GM23338 (cell line): ENCODE measurements at regions not wholly inside any gene's neighbourhood (a gene's known extent, or its start where the extent isn't known, plus 50 kb on each side); places are given as distances from the start of the nearest gene placed in this dataset.

ENCODE experiments used
- ATAC-seq: fragments of 200-7000 bp; cut with Tn5 transposase; 3 replicates; pipeline ENCODE4 v1.9.1; 2020
- DNase-seq: peaks from one replicate; pipeline ENCODE4 v3.0.0-alpha.2; 2015; ENCODE audit warnings: low spot score
- H2AFZ ChIP-seq: fragments of 200-600 bp; sonication (generic); 2 replicates; pipeline ENCODE4 v1.8.0; 2016; ENCODE audit warnings: antibody characterized with exemption, mild to moderate bottlenecking, moderate library complexity
- H3F3A ChIP-seq: fragments of 200-600 bp; sonication (generic); replicated peaks from 2 replicates; pipeline ENCODE4 v1.8.0; 2017; ENCODE audit warnings: antibody characterized with exemption, mixed run types, low read depth
- H3K27ac ChIP-seq: fragments of 200-600 bp; sonication (generic); 2 replicates; pipeline ENCODE4 v1.6.1; 2016; ENCODE audit warnings: low read depth
- H3K27me3 ChIP-seq: fragments of 200-600 bp; sonication (generic); 2 replicates; pipeline ENCODE4 v1.8.0; 2016; ENCODE audit warnings: mild to moderate bottlenecking, mixed run types, moderate library complexity; ENCODE audit not compliant: insufficient read depth
- H3K36me3 ChIP-seq: fragments of 200-600 bp; sonication (generic); 2 replicates; pipeline ENCODE4 v1.8.0; 2016; ENCODE audit warnings: mild to moderate bottlenecking; ENCODE audit not compliant: insufficient read depth
- H3K4me1 ChIP-seq: fragments of 200-600 bp; sonication (generic); 2 replicates; pipeline ENCODE4 v1.8.0; 2016; ENCODE audit warnings: mild to moderate bottlenecking, moderate library complexity; ENCODE audit not compliant: insufficient read depth
- H3K4me2 ChIP-seq: fragments of 200-600 bp; sonication (generic); 2 replicates; pipeline ENCODE4 v1.7.1; 2017; ENCODE audit warnings: mixed run types
- H3K4me3 ChIP-seq: fragments of 200-600 bp; sonication (generic); 2 replicates; pipeline ENCODE4 v1.6.1; 2016; ENCODE audit warnings: mixed run types
- H3K79me2 ChIP-seq: fragments of 200-600 bp; sonication (generic); replicated peaks from 2 replicates; pipeline ENCODE4 v1.8.0; 2017; ENCODE audit warnings: mild to moderate bottlenecking; ENCODE audit not compliant: insufficient read depth
- H3K9me2 ChIP-seq: fragments of 200-600 bp; sonication (generic); 2 replicates; pipeline ENCODE4 v1.8.0; 2017; ENCODE audit not compliant: insufficient read depth
- H4K20me1 ChIP-seq: fragments of 200-600 bp; sonication (generic); replicated peaks from 2 replicates; pipeline ENCODE4 v1.8.0; 2017; ENCODE audit warnings: mild to moderate bottlenecking; ENCODE audit not compliant: insufficient read depth
- H3K27ac Mint-ChIP-seq: 2 replicates; pipeline ENCODE4 v1.8.0; 2020; ENCODE audit warnings: inconsistent platforms, mild to moderate bottlenecking, moderate library complexity, mixed read lengths
- H3K27me3 Mint-ChIP-seq: 3 replicates; pipeline ENCODE4 v1.8.0; 2022; ENCODE audit warnings: low read depth, mild to moderate bottlenecking, moderate library complexity, mixed read lengths, inconsistent platforms; ENCODE audit not compliant: insufficient read depth, poor library complexity
- H3K36me3 Mint-ChIP-seq: 3 replicates; pipeline ENCODE4 v1.8.0; 2021; ENCODE audit warnings: low read depth, mild to moderate bottlenecking, inconsistent platforms, moderate library complexity, mixed read lengths
- H3K4me1 Mint-ChIP-seq: 3 replicates; pipeline ENCODE4 v1.8.0; 2020; ENCODE audit warnings: mild to moderate bottlenecking, inconsistent platforms, mixed read lengths
- H3K4me3 Mint-ChIP-seq: 3 replicates; pipeline ENCODE4 v1.8.0; 2021; ENCODE audit warnings: moderate library complexity, mild to moderate bottlenecking, inconsistent platforms, mixed read lengths
- H3K9me3 Mint-ChIP-seq: 3 replicates; pipeline ENCODE4 v1.8.0; 2020; ENCODE audit warnings: moderate library complexity, mild to moderate bottlenecking, inconsistent platforms, mixed read lengths
- EZH2 ChIP-seq: fragments of 200-600 bp; sonication (generic); IDR thresholded peaks from one replicate; pipeline ENCODE4 v1.8.0; 2017; ENCODE audit warnings: antibody characterized with exemption, mild to moderate bottlenecking, low read depth; ENCODE audit not compliant: unreplicated experiment
- EZH2phosphoT487 ChIP-seq: fragments of 200-600 bp; sonication (generic); IDR thresholded peaks from one replicate; pipeline ENCODE4 v1.8.1; 2018; ENCODE audit warnings: antibody characterized with exemption; ENCODE audit not compliant: unreplicated experiment
- NANOG ChIP-seq: IDR thresholded peaks from 2 replicates; pipeline ENCODE4 v1.6.1; 2016; ENCODE audit warnings: antibody characterized with exemption, borderline replicate concordance
- POLR2AphosphoS5 ChIP-seq: IDR thresholded peaks from 2 replicates; pipeline ENCODE4 v1.6.1; 2016; ENCODE audit warnings: antibody characterized with exemption, low read depth
- ZNF114 ChIP-seq: fragments of 250-450 bp; sonication (Bioruptor Pico); IDR thresholded peaks from 2 replicates; pipeline ENCODE4 v1.5.0; 2020; ENCODE audit warnings: mild to moderate bottlenecking, moderate library complexity
- ZNF331 ChIP-seq: fragments of 250-450 bp; sonication (Bioruptor Pico); IDR thresholded peaks from 2 replicates; pipeline ENCODE4 v1.5.0; 2020; ENCODE audit warnings: low read depth, mild to moderate bottlenecking, moderate library complexity
- TF ChIP-seq, protein P1 (sequence below): fragments of 250-450 bp; sonication (Bioruptor Pico); IDR thresholded peaks from 2 replicates; pipeline ENCODE4 v1.5.0; 2020; ENCODE audit warnings: mild to moderate bottlenecking, moderate library complexity
- TF ChIP-seq, protein P2 (sequence below), 2 experiments: fragments of 200-600 bp in 1 of 2; sonication (generic) in 1 of 2; conservative IDR thresholded peaks; 2 replicates each; pipeline versions ENCODE4 v1.5.1 to v1.6.1; 2016 to 2017; ENCODE audit warnings: antibody characterized with exemption in 2 of 2, low read depth in 2 of 2, mild to moderate bottlenecking in 2 of 2, moderate library complexity in 1 of 2
- TF ChIP-seq, protein P3 (sequence below): IDR thresholded peaks from one replicate; pipeline ENCODE4 v1.6.1; 2018; ENCODE audit warnings: antibody characterized with exemption; ENCODE audit not compliant: unreplicated experiment
- TF ChIP-seq, protein P4 (sequence below): IDR thresholded peaks from 2 replicates; pipeline ENCODE4 v1.6.1; 2016; ENCODE audit warnings: antibody characterized with exemption

DNA sequence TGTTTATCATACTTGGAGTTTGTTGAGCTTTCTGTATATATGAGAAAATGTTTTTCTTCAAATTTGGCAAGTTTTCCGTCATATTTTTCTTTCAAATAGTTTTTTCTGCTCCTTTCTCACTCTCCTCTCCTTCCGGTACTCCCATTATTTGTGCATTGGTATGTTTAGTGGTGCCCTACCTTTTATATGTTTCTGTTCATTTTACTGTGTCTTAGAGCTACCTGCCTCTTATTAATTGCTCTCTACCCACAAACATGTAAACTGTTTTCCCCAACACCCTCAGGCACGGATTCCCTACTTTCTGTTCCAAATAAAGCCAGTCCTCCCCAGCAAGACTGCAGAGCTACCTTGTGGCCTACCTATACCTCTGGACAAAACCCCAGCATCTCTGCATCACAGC is 60.6 kb upstream of the S1PR3 start:
- ATAC-seq = no peak
- peaks cover 8% of the 10 kb centered on the region; the same call in 1 of the 2 replicates for H3K9me2 ChIP-seq
- H2AFZ ChIP-seq = no peak overlapping the region
- no peaks in the 10 kb centered on the region for H3K27me3 ChIP-seq
- no peak for DNase-seq
- no peak overlapping the region for H3K4me2 ChIP-seq
- H3K79me2 ChIP-seq = no peaks in the 10 kb centered on the region
- TF ChIP-seq POLR2AphosphoS5 = no peak
- TF ChIP-seq EZH2 = no peak
- no peak for TF ChIP-seq EZH2phosphoT487
- TF ChIP-seq ZNF331 (CRISPR knock-in tag) = no peak
- TF ChIP-seq, protein P1, sequence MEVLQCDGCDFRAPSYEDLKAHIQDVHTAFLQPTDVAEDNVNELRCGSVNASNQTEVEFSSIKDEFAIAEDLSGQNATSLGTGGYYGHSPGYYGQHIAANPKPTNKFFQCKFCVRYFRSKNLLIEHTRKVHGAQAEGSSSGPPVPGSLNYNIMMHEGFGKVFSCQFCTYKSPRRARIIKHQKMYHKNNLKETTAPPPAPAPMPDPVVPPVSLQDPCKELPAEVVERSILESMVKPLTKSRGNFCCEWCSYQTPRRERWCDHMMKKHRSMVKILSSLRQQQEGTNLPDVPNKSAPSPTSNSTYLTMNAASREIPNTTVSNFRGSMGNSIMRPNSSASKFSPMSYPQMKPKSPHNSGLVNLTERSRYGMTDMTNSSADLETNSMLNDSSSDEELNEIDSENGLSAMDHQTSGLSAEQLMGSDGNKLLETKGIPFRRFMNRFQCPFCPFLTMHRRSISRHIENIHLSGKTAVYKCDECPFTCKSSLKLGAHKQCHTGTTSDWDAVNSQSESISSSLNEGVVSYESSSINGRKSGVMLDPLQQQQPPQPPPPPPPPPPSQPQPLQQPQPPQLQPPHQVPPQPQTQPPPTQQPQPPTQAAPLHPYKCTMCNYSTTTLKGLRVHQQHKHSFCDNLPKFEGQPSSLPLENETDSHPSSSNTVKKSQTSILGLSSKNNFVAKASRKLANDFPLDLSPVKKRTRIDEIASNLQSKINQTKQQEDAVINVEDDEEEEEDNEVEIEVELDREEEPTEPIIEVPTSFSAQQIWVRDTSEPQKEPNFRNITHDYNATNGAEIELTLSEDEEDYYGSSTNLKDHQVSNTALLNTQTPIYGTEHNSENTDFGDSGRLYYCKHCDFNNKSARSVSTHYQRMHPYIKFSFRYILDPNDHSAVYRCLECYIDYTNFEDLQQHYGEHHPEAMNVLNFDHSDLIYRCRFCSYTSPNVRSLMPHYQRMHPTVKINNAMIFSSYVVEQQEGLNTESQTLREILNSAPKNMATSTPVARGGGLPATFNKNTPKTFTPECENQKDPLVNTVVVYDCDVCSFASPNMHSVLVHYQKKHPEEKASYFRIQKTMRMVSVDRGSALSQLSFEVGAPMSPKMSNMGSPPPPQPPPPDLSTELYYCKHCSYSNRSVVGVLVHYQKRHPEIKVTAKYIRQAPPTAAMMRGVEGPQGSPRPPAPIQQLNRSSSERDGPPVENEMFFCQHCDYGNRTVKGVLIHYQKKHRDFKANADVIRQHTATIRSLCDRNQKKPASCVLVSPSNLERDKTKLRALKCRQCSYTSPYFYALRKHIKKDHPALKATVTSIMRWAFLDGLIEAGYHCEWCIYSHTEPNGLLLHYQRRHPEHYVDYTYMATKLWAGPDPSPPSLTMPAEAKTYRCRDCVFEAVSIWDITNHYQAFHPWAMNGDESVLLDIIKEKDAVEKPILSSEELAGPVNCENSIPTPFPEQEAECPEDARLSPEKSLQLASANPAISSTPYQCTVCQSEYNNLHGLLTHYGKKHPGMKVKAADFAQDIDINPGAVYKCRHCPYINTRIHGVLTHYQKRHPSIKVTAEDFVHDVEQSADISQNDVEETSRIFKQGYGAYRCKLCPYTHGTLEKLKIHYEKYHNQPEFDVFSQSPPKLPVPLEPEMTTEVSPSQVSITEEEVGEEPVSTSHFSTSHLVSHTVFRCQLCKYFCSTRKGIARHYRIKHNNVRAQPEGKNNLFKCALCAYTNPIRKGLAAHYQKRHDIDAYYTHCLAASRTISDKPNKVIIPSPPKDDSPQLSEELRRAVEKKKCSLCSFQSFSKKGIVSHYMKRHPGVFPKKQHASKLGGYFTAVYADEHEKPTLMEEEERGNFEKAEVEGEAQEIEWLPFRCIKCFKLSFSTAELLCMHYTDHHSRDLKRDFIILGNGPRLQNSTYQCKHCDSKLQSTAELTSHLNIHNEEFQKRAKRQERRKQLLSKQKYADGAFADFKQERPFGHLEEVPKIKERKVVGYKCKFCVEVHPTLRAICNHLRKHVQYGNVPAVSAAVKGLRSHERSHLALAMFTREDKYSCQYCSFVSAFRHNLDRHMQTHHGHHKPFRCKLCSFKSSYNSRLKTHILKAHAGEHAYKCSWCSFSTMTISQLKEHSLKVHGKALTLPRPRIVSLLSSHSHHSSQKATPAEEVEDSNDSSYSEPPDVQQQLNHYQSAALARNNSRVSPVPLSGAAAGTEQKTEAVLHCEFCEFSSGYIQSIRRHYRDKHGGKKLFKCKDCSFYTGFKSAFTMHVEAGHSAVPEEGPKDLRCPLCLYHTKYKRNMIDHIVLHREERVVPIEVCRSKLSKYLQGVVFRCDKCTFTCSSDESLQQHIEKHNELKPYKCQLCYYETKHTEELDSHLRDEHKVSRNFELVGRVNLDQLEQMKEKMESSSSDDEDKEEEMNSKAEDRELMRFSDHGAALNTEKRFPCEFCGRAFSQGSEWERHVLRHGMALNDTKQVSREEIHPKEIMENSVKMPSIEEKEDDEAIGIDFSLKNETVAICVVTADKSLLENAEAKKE (CRISPR knock-in tag) = no peak
- TF ChIP-seq, protein P2, sequence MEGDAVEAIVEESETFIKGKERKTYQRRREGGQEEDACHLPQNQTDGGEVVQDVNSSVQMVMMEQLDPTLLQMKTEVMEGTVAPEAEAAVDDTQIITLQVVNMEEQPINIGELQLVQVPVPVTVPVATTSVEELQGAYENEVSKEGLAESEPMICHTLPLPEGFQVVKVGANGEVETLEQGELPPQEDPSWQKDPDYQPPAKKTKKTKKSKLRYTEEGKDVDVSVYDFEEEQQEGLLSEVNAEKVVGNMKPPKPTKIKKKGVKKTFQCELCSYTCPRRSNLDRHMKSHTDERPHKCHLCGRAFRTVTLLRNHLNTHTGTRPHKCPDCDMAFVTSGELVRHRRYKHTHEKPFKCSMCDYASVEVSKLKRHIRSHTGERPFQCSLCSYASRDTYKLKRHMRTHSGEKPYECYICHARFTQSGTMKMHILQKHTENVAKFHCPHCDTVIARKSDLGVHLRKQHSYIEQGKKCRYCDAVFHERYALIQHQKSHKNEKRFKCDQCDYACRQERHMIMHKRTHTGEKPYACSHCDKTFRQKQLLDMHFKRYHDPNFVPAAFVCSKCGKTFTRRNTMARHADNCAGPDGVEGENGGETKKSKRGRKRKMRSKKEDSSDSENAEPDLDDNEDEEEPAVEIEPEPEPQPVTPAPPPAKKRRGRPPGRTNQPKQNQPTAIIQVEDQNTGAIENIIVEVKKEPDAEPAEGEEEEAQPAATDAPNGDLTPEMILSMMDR (conservative IDR thresholded peaks at IDR 0.05; ENCODE audit: low read depth in 2 of 2) = no peak
- TF ChIP-seq, protein P3, sequence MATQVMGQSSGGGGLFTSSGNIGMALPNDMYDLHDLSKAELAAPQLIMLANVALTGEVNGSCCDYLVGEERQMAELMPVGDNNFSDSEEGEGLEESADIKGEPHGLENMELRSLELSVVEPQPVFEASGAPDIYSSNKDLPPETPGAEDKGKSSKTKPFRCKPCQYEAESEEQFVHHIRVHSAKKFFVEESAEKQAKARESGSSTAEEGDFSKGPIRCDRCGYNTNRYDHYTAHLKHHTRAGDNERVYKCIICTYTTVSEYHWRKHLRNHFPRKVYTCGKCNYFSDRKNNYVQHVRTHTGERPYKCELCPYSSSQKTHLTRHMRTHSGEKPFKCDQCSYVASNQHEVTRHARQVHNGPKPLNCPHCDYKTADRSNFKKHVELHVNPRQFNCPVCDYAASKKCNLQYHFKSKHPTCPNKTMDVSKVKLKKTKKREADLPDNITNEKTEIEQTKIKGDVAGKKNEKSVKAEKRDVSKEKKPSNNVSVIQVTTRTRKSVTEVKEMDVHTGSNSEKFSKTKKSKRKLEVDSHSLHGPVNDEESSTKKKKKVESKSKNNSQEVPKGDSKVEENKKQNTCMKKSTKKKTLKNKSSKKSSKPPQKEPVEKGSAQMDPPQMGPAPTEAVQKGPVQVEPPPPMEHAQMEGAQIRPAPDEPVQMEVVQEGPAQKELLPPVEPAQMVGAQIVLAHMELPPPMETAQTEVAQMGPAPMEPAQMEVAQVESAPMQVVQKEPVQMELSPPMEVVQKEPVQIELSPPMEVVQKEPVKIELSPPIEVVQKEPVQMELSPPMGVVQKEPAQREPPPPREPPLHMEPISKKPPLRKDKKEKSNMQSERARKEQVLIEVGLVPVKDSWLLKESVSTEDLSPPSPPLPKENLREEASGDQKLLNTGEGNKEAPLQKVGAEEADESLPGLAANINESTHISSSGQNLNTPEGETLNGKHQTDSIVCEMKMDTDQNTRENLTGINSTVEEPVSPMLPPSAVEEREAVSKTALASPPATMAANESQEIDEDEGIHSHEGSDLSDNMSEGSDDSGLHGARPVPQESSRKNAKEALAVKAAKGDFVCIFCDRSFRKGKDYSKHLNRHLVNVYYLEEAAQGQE = no peak
- TF ChIP-seq, protein P4, sequence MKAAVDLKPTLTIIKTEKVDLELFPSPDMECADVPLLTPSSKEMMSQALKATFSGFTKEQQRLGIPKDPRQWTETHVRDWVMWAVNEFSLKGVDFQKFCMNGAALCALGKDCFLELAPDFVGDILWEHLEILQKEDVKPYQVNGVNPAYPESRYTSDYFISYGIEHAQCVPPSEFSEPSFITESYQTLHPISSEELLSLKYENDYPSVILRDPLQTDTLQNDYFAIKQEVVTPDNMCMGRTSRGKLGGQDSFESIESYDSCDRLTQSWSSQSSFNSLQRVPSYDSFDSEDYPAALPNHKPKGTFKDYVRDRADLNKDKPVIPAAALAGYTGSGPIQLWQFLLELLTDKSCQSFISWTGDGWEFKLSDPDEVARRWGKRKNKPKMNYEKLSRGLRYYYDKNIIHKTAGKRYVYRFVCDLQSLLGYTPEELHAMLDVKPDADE = no peak
- TF ChIP-seq NANOG = no peak
- no peak for TF ChIP-seq ZNF114 (CRISPR knock-in tag)
- H4K20me1 ChIP-seq = no peaks in the 10 kb centered on the region
- H3K4me3 ChIP-seq = no peak overlapping the region
- H3K36me3 Mint-ChIP-seq = no peaks in the 10 kb centered on the region
- no peak overlapping the region for H3K27ac Mint-ChIP-seq
- peaks cover 5% of the 10 kb centered on the region; the same call in 1 of the 3 replicates for H3K9me3 Mint-ChIP-seq
- H3F3A ChIP-seq = no peaks in the 10 kb centered on the region
- no peaks in the 10 kb centered on the region for H3K27me3 Mint-ChIP-seq
- no peaks in the 10 kb centered on the region for H3K4me1 ChIP-seq
- H3K36me3 ChIP-seq = no peaks in the 10 kb centered on the region
- no peak overlapping the region for H3K27ac ChIP-seq
- peaks cover 1% of the 10 kb centered on the region; the same call in 1 of the 3 replicates for H3K4me1 Mint-ChIP-seq
- no peak overlapping the region for H3K4me3 Mint-ChIP-seq
